ENCODE measurements at regions not wholly inside any gene's neighbourhood (a gene's known extent, or its start where the extent isn't known, plus 50 kb on each side); places are given as distances from the start of the nearest gene placed in this dataset.

DNA sequence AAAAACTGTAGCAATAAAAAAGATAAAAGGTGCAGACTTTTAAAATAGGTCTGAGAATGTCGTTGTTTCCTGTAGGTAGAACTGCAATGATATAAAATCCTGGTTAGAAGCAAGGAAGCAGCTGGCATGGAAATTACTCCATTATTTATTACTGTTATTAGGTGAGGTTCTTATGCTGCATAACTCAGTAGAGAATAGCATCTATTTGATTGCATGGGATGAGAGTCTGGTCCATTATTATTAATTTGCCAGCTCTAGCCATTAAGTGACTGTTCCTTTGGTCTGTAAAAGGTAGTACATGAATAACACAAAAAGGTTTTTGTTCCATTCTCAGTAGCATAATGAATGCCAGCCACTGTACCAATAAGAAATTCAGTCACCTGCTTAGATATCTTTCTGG, 358.6 kb downstream of the RBM43 start:
- H3K4me3 ChIP-seq (replicated peaks; ENCODE audit: low read depth, low read length), result no peak overlapping the region
- TF ChIP-seq CTCF (IDR thresholded peaks at IDR 0.05; ENCODE audit: low read depth, low read length, missing control alignments), result no peak
- no peak for DNase-seq (ENCODE audit: extremely low read depth, low read depth)

DNA sequence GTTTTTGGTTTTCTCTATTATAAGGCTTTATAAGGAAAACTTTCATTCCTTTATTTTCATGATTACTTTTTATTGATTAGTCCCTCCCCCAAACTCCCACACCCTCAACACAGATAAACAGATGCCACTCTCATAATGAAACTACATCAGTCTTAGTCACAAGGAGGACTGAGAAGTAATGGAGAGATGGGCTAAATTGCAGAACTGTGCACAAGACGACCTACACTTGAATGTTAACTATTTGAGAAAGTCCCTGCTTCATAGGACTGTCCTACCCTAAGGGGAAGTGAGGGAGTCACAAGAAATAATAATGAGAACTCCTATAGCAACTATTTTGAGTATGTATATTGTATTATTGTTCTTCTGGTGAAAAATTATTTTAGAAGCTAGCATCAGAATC, 360.8 kb downstream of the RBM43 start:
- TF ChIP-seq CTCF (IDR thresholded peaks at IDR 0.05; ENCODE audit: low read depth, low read length, missing control alignments), result no peak
- DNase-seq (ENCODE audit: extremely low read depth, low read depth), result no peak
- H3K4me3 ChIP-seq (replicated peaks; ENCODE audit: low read depth, low read length), result no peak overlapping the region

DNA sequence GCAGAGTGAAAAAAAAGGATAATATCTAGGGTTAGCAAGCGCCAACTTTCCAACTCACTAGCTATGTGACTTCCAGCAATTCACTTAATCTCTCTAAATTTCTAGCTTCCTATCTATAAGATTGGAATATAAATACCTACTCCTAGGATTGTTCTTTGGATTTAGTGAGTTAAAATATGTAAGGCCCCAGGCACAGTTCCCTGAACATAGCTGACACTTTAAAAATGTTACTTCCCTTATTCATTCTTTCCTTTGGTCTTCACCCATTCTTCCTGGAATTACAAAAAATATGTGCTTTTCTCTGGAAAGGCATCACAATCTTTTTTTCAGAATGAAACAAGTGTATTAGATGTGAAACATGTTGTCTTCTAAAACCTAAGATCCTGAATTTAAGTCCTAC, 365.7 kb downstream of the RBM43 start:
- no peak for TF ChIP-seq CTCF (IDR thresholded peaks at IDR 0.05; ENCODE audit: low read depth, low read length, missing control alignments)
- H3K4me3 ChIP-seq (replicated peaks; ENCODE audit: low read depth, low read length), result no peak overlapping the region
- no peak for DNase-seq (ENCODE audit: extremely low read depth, low read depth)

DNA sequence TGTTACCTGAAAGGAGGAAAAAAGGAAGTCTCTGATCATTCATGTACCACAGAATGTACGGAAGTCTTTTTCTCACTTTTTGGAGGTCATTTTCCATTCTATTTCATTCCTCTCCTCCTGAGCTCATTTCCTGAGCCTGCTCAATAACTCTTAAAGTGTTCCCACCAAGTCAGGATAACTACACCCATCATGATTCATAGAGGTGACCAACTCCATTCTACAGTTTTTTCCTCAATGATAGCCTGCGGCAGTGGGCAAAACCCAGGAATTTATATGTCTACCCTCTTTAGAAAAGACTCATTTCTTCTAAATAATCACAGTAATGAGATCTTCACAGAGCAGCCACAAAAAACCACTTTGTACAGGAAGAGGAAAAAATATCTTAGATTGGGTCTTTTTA, 372.5 kb downstream of the RBM43 start:
- no peak overlapping the region for H3K4me3 ChIP-seq (replicated peaks; ENCODE audit: low read depth, low read length)
- DNase-seq (ENCODE audit: extremely low read depth, low read depth), result no peak
- no peak for TF ChIP-seq CTCF (IDR thresholded peaks at IDR 0.05; ENCODE audit: low read depth, low read length, missing control alignments)

DNA sequence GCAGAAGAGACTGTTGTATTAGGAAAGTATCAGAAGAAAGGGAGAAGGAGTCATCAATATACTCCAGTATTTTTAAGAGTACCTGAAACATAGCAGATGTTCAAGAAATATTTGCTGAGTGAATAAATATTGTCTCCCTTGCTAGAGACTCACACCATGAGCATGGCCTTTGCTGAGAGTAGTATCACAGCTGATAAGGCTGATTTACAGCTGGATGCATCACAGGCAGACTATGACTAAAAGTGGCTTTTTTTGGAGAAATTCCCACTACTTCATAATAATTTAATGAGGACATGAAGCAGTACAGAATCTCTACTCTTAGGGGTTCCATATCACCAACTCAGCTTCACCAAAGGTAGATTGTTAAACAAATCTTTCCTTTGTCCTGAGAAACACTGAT, 373.3 kb downstream of the RBM43 start:
- H3K4me3 ChIP-seq (replicated peaks; ENCODE audit: low read depth, low read length), result no peak overlapping the region
- TF ChIP-seq CTCF (IDR thresholded peaks at IDR 0.05; ENCODE audit: low read depth, low read length, missing control alignments), result no peak
- no peak for DNase-seq (ENCODE audit: extremely low read depth, low read depth)

DNA sequence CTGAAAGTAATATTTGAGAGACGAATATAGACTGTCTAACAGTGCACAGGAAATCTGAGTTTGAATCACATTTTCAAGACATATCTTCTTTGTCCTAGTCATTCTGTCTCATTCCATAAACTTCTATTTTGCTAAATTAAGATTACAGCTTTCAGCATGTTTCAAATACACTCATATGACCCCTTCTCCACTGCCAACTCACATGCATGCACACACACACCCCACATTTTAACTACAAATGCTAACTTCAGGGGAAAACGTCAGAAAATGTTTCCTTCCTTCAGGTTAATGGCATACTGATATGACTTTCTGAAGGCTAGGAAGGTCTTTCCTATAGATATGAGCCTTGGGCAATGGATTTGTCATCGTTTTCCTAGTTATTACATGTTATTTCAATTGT, 373.7 kb downstream of the RBM43 start:
- H3K4me3 ChIP-seq (replicated peaks; ENCODE audit: low read depth, low read length), result no peak overlapping the region
- DNase-seq (ENCODE audit: extremely low read depth, low read depth), result no peak
- TF ChIP-seq CTCF (IDR thresholded peaks at IDR 0.05; ENCODE audit: low read depth, low read length, missing control alignments), result no peak

GRCh38 chr2:150885774-150886386, 375.8 kb downstream of the RBM43 start:
- no peak for DNase-seq (ENCODE audit: extremely low read depth, low read depth)
- H3K4me3 ChIP-seq (replicated peaks; ENCODE audit: low read depth, low read length), result no peak overlapping the region
- no peak for TF ChIP-seq CTCF (IDR thresholded peaks at IDR 0.05; ENCODE audit: low read depth, low read length, missing control alignments)
